HG02885 (cell line): ENCODE measurements at regions not wholly inside any gene's neighbourhood (a gene's known extent, or its start where the extent isn't known, plus 50 kb on each side); places are given as distances from the start of the nearest gene placed in this dataset.

ENCODE experiments used
- ATAC-seq: cut with Tn5 transposase; IDR thresholded peaks from one replicate; pipeline ENCODE4 v1.9.1; 2021; ENCODE audit warnings: mild to moderate bottlenecking; ENCODE audit not compliant: unreplicated experiment, poor library complexity

- ATAC-seq: peak; percentile 94
Measured at GRCh38 chr3:144128108-144128892, 156.7 kb downstream of the DIPK2A start.

GRCh38 chr3:144129536-144130214 lies 158.1 kb downstream of the DIPK2A start:
- ATAC-seq: peak; percentile 32

- no peak for ATAC-seq
Measured at GRCh38 chr3:144141074-144141473, 169.5 kb downstream of the DIPK2A start.

GRCh38 chr3:144141496-144141895 lies 169.9 kb downstream of the DIPK2A start:
- ATAC-seq: no peak

- ATAC-seq: no peak
Measured at GRCh38 chr3:144142151-144142840, 170.7 kb downstream of the DIPK2A start.

GRCh38 chr3:144148356-144148755 lies 176.7 kb downstream of the DIPK2A start:
- no peak for ATAC-seq

GRCh38 chr3:144151983-144152382 lies 180.4 kb downstream of the DIPK2A start:
- ATAC-seq: no peak

- no peak for ATAC-seq
Measured at GRCh38 chr3:144160627-144161026, 189.0 kb downstream of the DIPK2A start.

- no peak for ATAC-seq
Measured at GRCh38 chr3:144162042-144162441, 190.4 kb downstream of the DIPK2A start.

- ATAC-seq: no peak
Measured at GRCh38 chr3:144164352-144164751, 192.7 kb downstream of the DIPK2A start.

- ATAC-seq: no peak
Measured at GRCh38 chr3:144165482-144165881, 193.9 kb downstream of the DIPK2A start.

GRCh38 chr3:144167634-144168033 lies 196.0 kb downstream of the DIPK2A start:
- ATAC-seq: no peak

GRCh38 chr3:144173491-144173890 lies 201.9 kb downstream of the DIPK2A start:
- ATAC-seq: no peak

- ATAC-seq: no peak
Measured at GRCh38 chr3:144175644-144176425, 204.2 kb downstream of the DIPK2A start.

- no peak for ATAC-seq
Measured at GRCh38 chr3:144177649-144178048, 206.0 kb downstream of the DIPK2A start.

GRCh38 chr3:144178607-144179006 lies 207.0 kb downstream of the DIPK2A start:
- no peak for ATAC-seq

- no peak for ATAC-seq
Measured at GRCh38 chr3:144181062-144181461, 209.4 kb downstream of the DIPK2A start.

GRCh38 chr3:144182501-144182900 lies 210.9 kb downstream of the DIPK2A start:
- no peak for ATAC-seq

GRCh38 chr3:144185276-144185675 lies 213.7 kb downstream of the DIPK2A start:
- no peak for ATAC-seq

GRCh38 chr3:144187531-144188210 lies 216.0 kb downstream of the DIPK2A start:
- ATAC-seq: no peak
